ENCODE measurements at regions not wholly inside any gene's neighbourhood (a gene's known extent, or its start where the extent isn't known, plus 50 kb on each side); places are given as distances from the start of the nearest gene placed in this dataset.
"Not testable (repeated sequence)": the region's sequence is repeated elsewhere in the genome, so short reads cannot be mapped to it uniquely, and the experiment has no call there.

DNA sequence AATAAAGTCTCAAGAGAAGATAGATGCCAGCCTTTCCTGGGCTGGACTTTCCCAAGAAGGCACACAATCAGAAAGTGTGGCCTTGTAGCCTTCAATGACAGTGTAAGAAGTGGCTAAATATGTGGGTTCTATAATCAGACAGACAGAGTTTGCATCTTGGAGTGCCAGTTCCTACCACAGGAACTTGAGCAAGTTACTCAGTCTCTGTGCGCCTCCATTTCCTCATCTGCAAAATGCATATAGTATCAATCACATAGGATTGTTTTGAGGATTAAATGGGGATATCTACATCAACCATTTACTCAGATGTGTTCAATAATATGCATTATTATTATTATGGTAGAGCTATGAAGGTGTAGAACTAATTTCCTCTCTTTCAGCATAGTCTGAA, 176.8 kb upstream of the PTBP2 start:
- DNase-seq (ENCODE audit: low read depth), result no peak

DNA sequence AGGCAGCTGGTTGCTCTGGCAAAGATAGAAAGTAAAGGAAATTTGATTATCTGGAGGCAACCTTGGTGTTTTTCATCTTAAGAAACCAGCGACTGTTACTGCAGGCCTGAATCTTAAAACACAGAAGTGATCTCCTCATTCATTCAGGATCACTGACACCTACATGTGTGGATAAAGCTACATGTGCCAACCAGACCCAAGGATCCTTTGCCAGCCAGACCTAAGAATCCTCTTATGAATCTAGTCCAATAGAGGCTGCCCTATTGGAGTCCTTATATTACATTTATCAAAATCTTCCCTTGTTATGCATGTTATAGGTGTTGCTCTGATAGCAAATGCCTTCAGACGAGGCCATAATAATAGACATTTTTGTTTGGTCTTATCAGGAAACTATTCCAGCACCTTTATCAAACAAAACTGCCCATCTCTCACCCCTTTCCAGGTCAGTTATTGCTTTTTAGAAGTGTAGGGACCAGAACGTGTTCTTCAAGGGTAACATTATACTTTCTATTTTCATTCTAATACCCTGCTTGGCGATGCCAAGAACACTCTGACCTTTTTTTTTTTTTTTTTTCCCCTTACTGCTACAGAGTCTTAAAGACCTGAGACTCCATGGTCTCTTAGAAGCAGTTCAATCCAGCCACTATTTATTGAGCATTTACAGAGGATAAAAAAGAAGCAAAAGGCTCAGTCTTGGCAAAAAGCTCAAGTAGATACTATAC, 175.5 kb upstream of the PTBP2 start:
- DNase-seq (ENCODE audit: low read depth), result no peak

DNA sequence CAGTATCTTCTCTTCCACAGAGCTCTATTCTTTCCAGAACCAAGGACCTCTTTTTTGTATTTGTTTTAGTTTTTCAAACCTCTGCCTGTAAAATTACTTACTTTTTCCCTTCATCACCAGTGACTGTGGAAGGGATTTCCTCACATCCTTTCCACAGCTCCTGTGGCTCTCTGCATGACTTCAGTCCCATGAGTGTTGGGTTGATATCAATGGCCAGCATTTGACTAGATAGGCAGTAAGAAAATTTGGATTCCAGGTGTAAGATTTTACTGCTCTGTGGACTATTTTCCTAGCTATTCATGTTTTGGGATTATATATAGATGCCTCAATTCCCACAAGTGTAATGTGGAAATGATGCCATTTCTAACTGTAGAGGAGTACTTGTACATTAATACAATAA, 171.5 kb upstream of the PTBP2 start:
- DNase-seq (ENCODE audit: low read depth), result no peak

DNA sequence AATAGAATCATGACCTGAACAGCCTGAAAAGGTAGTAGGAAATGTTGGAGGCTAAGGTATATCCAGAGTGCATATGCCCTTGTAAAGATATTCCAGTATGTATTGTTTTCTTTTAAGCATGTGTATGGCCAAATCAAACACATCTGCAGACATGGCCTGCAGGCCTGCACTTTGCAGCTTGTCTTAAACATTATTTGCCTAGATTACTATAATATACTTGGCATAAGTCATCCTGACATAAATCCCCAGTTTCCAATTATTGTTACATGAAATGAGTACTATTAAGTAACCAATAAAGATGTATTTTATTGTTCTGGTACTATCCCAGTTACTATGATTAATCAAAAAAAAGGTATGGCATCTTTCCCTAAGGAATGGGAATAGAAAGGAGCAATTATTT, 169.1 kb upstream of the PTBP2 start:
- no peak for DNase-seq (ENCODE audit: low read depth)

DNA sequence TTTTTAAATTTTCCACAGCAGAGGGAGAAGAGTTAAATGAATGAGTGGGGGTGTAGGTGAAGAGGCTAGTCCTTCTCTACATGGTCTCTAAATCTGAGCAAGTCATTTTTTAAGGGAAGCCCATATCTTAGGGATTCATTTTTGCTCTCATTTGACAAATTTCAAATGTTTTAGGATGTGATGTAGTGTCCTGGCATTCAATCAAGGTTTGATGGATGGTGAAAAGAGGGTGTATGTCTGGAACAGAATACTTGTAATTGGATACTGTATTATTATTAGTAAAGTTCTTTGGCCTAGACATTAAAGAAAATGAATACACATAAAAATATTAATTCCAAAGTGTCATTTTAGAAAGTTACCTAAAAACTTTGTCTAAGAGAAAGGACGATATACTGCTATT, 167.8 kb upstream of the PTBP2 start:
- no peak for DNase-seq (ENCODE audit: low read depth)

DNA sequence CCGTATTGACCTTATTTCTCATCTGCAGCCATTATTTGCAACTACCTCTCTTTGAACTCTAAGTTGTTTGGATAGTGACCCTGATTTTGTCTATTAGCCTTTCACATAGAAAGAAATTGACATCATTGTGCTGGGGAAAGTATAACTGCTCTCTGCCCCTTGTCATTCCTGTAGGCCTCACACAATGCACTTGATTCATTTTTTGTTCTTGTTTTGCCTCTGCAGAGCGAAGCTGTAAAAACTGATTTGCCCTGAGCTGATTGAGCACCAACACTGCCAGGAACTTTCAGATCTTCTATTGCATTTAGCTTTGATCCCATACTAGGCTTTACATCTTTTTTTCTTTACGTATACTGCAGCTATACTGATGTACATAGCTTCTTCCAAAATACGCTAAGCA, 167.2 kb upstream of the PTBP2 start:
- DNase-seq (ENCODE audit: low read depth), result no peak

DNA sequence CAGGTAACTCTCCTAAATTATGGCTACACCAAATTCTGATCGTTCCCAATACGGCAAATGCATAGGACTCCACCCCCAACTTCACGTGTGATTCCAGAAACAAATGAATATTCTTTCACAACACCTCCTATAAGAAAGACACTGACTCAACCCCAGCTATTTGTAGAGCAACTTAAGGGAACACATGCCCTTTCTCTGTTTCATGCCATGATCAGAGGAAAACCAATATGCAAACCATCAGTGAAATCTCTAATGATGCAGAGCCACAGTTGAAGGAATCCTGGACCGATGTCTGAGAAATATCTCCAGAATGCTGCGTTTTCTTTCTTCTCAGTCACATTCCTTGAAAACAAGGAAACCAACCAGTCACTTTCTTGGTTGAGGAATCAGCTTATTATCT, 164.2 kb upstream of the PTBP2 start:
- no peak for DNase-seq (ENCODE audit: low read depth)

DNA sequence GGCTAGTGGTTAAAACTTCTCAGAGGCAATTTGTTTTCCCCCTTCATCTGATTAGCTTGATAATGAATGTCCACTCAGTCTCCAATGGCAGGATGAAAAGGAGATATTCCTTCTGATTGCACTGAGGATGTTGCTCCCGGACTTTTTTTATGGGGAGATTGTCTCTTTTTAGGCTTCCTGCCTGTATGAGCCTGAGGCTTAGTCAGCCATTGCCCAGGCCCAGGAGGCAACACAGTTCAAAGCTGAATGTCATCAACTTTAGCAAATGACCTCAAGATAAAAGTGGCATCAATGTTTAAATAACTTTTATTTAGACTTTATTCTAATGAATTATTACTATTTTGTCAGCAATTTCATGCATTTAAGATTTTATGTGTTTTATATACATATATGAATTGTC, 162.9 kb upstream of the PTBP2 start:
- DNase-seq (ENCODE audit: low read depth), result no peak

DNA sequence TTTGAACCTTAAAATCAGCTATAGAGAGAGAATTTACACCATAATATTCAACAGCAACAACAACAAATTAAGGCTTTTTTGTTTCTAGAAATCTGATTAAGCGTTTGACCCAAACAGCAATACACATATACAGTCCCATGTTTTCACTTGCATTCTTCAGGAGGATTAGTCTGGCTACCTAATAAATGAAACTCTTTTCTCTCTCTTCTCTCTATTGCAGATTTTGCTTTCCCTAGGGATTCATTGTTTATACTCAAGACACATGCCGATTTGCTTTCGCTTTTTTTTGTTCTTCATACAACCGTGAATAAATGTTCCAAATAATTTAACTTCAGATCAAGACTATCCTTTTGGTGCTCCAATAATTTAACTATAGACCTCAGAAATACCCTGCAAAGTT, 162.4 kb upstream of the PTBP2 start:
- no peak for DNase-seq (ENCODE audit: low read depth)

DNA sequence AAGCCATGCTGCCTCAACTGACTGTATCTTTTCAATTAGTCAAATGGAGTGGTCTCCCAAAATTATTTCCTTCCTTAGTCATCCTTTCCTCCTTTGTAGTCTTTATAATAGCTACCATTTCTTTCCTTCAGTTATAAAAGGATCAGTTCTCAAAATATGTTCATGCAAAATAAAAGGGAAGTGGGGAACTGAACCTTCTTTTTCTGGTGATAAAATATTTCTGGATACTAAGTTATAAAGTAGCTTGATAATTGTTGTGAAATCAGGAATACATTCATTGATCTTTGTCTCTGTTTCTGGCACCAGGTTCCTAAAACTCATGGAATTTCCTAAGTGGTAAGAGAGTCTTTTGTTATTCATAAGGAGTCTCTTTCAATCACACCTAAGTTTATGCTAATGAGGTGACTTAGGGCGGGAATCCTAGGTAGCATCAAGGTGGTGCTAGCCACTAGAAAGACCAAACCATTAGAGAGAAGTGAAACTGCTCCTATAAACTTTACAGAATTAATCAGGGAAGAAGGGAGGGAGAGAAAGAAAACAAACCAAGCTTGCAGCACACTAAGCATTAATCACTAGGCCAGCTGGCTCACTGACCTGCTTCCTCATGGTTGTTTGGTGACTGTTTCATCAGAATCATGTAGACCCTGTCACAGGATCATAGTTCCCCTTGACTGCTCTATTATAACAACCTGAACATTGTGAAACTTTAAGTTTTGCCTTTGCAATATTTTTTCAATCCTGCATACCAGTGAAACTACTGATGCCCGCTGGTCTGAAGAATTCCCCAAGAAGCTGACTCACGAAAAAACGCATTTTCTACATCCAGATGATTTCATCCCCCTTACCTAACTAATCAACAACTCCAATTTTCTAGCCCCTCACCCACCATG, 161.6 kb upstream of the PTBP2 start:
- peak; percentile 99 for DNase-seq (ENCODE audit: low read depth)

DNA sequence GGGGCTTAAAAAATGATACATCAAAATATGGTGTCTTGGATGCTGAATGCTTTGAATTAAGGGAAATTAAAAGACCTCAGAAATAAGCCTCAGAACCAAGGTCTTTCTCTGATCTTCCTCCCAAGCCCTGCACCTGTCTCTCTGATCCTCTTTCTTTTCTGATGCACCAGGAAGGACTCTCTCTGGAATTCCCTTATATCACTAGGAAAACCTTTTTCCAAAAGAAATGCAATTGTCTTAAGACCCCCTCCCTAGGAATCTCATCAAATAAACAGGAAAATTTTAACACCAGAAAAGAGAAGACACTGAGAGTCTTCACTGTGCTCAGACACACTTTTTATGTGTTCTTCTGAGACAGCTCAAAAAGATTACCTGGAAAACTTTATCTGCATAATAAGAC, 159.5 kb upstream of the PTBP2 start:
- DNase-seq (ENCODE audit: low read depth), result no peak

DNA sequence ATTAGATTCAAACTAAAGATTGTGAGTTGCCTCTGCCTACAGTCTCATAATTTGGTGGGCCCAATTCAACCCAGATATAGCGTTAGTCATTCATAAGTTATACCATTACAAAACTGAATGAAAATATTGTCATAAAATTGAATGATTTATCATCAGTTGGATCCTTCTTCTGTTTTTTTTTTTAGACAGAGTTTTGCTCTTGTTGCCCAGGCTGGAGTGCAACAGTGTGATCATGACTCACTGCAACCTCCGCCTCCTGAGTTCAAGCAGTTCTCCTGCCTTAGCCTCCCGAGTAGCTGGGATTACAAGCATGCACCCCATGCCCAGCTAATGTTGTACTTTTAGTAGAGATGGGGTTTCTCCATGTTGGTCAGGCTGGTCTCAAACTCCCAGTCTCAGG, 157.2 kb upstream of the PTBP2 start:
- peak; percentile 11 for DNase-seq (ENCODE audit: low read depth)

DNA sequence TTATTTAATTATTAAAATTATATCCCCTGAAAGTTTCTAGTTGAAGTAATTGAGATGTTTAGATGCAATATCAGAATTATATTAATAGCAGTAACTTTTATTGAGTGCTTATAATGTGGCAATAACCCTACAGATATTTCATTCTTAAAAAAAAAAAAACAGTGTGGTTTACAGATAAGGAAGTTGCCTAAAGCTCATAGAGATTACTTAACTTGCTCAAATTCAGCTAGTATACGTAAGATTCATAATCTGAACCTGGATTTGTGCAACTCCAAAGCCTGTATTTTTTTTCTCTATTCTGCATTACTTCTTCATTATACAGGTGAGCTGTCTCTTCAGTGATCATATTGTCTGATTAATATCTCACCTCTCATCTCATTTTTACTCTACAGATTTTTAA, 156.0 kb upstream of the PTBP2 start:
- peak; percentile 46 for DNase-seq (ENCODE audit: low read depth)

DNA sequence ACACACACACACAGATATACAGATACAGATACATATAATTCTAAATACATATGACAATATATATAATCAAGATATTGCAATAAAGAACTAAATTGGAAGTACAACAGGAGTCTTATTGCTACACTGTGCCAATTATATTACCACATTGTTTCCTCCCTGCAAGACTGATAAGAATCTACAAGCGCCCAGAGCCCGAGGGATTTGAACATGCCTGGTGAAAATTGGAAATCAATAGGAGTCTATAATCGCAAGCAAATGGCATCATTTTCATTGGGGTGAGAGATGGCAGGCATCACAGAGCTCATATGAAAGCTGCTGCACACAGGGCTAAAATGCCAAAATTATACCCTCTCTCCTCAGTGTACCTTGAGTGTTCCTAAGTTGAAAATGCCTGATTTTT, 152.9 kb upstream of the PTBP2 start:
- no peak for DNase-seq (ENCODE audit: low read depth)

DNA sequence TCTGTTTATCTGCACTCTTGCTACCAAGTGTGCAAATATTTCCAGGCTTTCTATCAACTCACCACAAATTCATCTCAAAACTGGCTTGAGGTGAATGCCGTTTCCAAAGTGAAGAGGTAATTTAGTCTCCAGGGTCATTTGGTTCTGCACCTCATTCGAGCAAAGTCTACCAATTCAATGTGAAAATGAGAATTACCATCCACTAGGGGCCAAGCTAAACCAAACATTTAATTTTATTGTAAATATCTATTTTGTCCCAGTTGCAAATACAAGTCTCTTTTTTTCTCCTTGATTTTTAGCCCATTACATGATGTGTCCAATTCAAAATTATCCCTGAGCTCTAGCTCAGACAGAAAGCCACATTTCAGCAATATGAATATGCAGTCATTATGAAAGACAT, 152.3 kb upstream of the PTBP2 start:
- no peak for DNase-seq (ENCODE audit: low read depth)

DNA sequence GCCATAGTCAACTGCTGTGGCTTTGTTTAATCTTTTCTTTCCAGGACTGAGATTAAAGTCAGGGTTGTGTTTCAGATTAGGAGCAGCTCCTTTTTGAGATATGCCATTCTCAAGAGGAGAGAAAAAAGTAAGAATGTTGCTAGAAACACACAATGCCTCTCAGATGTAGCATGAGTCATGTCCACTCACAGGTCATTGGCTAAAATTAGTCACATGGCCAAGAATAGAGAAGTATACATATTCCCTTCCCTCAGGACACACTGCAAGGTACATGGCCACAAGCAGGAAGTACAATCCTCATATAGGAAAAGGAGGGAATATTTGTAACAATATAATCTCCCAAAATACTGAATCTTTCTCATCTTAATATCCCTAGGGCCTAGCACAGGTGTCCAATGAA, 141.9 kb upstream of the PTBP2 start:
- no peak for DNase-seq (ENCODE audit: low read depth)

DNA sequence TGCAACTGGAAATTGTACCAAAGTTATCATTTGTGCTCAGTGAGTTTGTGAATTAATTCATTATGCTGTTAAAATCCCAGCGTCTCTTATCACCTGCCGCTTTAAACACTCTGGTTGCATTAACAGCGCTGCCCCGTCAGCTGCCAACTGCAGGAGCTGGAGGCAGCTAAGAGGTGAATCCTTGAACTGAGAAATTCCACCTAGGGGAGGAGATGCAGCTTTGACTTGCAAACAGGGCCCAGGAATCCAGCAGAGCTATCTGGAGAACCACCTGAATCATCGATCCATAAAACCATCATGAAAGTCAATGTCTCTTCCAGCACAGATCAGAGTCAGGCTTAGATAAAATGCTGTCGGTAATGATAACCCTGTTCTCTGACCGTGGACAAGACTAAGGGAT, 140.7 kb upstream of the PTBP2 start:
- DNase-seq (ENCODE audit: low read depth), result no peak

DNA sequence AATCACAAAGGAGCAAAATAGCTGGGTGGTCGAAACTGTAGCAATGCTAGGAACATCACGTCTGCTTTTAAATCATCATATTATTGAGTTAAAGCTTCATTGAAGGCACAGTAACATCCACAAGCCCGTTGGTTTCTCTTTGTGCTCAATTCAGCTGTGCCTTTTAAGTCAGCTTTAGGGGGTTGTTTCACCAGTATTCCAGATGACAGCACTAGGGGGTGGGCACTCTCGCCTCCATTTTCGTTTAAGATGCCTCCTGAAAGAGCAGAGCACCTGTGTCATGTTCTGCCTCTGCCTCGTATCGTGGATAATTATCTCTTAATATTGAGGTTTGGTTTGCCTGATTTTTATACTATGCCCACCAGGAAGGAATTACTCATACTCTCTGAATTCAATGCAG, 139.8 kb upstream of the PTBP2 start:
- no peak for DNase-seq (ENCODE audit: low read depth)

DNA sequence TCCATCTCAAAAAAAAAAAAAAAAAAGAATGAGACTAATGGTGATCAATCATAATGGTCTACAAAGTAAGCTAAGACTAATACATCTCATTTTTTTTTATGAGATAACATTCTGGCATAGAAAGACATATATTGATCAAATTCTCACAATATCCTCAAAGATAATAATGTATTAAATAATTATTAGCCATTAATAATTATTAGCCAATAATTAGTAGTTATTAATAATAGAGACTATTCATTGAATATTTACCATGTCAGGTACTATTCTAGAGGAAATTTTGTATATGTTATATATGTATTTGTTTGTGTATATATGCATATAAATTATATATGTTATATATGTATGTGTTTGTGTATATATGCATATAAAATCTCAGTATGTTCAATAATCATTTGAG, 137.7 kb upstream of the PTBP2 start:
- DNase-seq (ENCODE audit: low read depth), result no peak

DNA sequence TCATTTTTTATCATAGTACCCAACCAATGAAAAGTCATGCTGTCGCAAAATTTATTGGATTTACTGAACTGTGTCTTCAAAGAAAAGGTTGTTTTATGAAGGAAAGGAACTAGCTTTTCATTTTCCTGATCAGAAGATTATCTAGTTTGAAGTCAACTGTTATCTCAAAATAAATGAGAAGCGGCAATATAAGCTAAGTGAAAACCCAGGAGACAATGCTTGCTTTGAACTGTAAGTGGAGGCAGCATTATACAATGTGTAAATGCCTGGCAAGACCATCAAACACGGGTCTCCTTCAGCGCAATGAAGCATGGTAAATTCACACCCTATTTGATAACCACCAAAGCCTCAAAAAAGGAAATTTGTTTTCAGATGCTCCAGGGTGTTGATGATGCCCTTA, 134.4 kb upstream of the PTBP2 start:
- DNase-seq (ENCODE audit: low read depth), result no peak

DNA sequence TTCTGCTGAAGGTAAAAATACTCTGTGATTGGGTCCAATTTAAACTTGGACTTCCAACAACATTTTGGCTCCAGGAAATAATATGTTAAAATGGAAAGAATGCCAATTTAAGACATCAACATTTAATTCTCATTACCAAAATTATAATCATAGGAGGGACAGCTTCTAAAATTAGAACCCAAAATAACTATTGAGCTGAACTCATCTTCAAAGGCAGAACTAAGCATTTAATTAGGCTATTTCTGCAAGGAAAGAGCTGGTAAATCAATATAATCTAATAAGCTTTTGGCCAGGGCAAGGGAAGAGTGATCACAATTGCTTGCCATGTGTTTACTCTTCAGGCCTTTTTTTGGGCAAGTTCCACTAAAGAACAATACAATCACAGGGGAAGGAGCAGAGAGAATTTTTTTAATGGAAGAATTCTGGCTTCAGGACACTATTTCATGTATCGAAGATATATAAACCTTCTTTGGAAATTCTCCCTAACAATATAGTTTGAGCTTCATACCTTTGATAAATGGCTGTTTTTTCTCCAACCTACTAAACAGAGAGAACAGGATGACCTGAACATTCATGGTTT, 133.1 kb upstream of the PTBP2 start:
- DNase-seq (ENCODE audit: low read depth), result no peak

DNA sequence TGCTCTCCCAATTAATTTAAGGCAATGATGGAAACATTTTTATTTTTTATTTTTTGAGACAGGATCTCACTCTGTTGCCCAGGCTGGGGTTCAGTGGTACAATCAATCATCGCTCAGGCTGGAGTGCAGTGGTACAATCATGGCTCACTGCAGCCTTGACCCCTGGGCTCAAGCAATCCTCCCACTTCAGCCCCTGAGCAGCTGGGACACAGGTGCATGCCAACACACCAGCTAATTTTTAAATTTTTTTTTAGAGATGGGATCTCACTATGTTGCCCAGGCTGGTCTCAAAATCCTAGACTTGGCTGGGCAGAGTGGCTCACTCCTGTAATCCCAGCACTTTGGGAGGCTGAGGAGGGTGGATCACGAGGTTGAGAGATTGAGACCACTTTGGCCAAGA, 126.1 kb upstream of the PTBP2 start:
- not testable (repeated sequence) for DNase-seq (ENCODE audit: low read depth)

DNA sequence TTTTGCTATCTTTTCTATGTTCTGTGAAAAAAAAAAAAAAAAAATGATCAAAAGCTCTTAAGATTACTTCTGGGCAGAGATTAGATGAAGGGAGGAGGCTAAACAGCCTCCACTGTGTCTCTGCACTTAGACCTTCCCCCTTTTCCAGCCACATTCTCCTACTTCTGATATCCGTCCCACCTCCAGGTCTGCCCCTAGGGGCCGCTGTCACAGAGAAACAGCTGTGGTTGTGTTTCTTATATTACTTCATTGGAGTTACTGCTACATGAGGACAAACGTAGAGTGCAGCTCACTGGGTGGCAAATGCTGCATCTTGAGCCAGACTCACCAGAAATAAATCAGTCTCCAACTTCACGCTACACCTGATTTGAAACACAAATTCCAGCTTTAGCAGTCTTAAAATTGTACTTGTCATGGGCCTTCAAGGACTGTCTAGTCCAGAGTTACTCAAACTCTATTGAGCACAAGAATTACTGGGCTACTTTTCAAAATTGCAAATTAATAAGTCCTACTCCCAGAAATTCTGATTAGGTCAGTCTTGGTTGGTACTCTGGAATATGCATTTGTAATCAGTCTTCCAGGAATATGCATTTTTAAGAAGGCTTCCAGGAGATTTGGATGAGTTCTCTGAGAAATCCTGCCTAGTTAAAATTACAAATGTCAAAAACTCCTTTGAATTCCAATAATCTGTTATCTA, 125.2 kb upstream of the PTBP2 start:
- DNase-seq (ENCODE audit: low read depth), result peak; percentile 45

Data from iris pigment epithelial cell (primary cell).